HG03103 (cell line): ENCODE measurements at regions not wholly inside any gene's neighbourhood (a gene's known extent, or its start where the extent isn't known, plus 50 kb on each side); places are given as distances from the start of the nearest gene placed in this dataset.

Experiments
- ATAC-seq: cut with Tn5 transposase; IDR thresholded peaks from one replicate; pipeline ENCODE4 v1.9.1; 2021; ENCODE audit warnings: low read depth; ENCODE audit not compliant: unreplicated experiment

GRCh38 chr16:79498928-79499327, 101.6 kb downstream of the MAF start:
- no peak for ATAC-seq

GRCh38 chr16:79497606-79498350, 102.8 kb downstream of the MAF start:
- ATAC-seq: no peak

GRCh38 chr16:79493911-79494310, 106.6 kb downstream of the MAF start:
- ATAC-seq: no peak

GRCh38 chr16:79492036-79492435, 108.5 kb downstream of the MAF start:
- no peak for ATAC-seq

- ATAC-seq: no peak
Observed at GRCh38 chr16:79485020-79485419, 115.5 kb downstream of the MAF start.

- no peak for ATAC-seq
Observed at GRCh38 chr16:79484237-79484636, 116.3 kb downstream of the MAF start.

- ATAC-seq: no peak
Observed at GRCh38 chr16:79483336-79483735, 117.2 kb downstream of the MAF start.

- no peak for ATAC-seq
Observed at GRCh38 chr16:79482011-79482410, 118.5 kb downstream of the MAF start.

GRCh38 chr16:79480929-79481328, 119.6 kb downstream of the MAF start:
- ATAC-seq: no peak

GRCh38 chr16:79480056-79480455, 120.5 kb downstream of the MAF start:
- no peak for ATAC-seq

- ATAC-seq: no peak
Observed at GRCh38 chr16:79476580-79476979, 124.0 kb downstream of the MAF start.

- ATAC-seq: no peak
Observed at GRCh38 chr16:79475841-79476240, 124.7 kb downstream of the MAF start.

GRCh38 chr16:79473456-79473855, 127.1 kb downstream of the MAF start:
- ATAC-seq: no peak

- ATAC-seq: no peak
Observed at GRCh38 chr16:79472426-79472825, 128.1 kb downstream of the MAF start.

GRCh38 chr16:79469999-79470398, 130.5 kb downstream of the MAF start:
- ATAC-seq: no peak

- ATAC-seq: no peak
Observed at GRCh38 chr16:79468631-79469030, 131.9 kb downstream of the MAF start.

- ATAC-seq: no peak
Observed at GRCh38 chr16:79468121-79468552, 132.4 kb downstream of the MAF start.

GRCh38 chr16:79466111-79466510, 134.4 kb downstream of the MAF start:
- ATAC-seq: no peak

GRCh38 chr16:79463841-79464240, 136.7 kb downstream of the MAF start:
- ATAC-seq: no peak

GRCh38 chr16:79456036-79456435, 144.5 kb downstream of the MAF start:
- ATAC-seq: no peak

GRCh38 chr16:79452671-79453070, 147.9 kb downstream of the MAF start:
- no peak for ATAC-seq

- ATAC-seq: peak; percentile 86
Observed at GRCh38 chr16:79451196-79451816, 149.2 kb downstream of the MAF start.
